Gastroesophageal sphincter (tissue), 4 donors: ENCODE measurements at regions not wholly inside any gene's neighbourhood (a gene's known extent, or its start where the extent isn't known, plus 50 kb on each side); places are given as distances from the start of the nearest gene placed in this dataset.

Experiments used
- ATAC-seq: fragments of 150-250 bp; one replicate; pipeline ENCODE4 v1.9.1; 2016; ENCODE audit warnings: mild to moderate bottlenecking, moderate library complexity
- H3K27ac ChIP-seq, 4 donors: fragments of 200-600 bp; sonication (generic) in 3 of 4; 1 replicate in 3 of 4; 2 replicates in 1 of 4; pipeline ENCODE4 v1.5.1; 2016 to 2019
- H3K27me3 ChIP-seq: fragments of 200-600 bp; sonication (generic); one replicate; pipeline ENCODE4 v1.5.1; 2019
- H3K36me3 ChIP-seq, 2 donors: fragments of 200-600 bp; sonication (generic); one replicate each; pipeline ENCODE4 v1.5.1; 2019; ENCODE audit warnings: control low read depth in 1 of 2
- H3K4me1 ChIP-seq, 3 donors: fragments of 200-600 bp; sonication (generic); 1 replicate in 2 of 3; 2 replicates in 1 of 3; pipeline ENCODE4 v1.5.1; 2016 to 2019; ENCODE audit warnings: control low read depth in 2 of 3
- H3K4me3 ChIP-seq, 2 donors: fragments of 200-600 bp; sonication (generic); one replicate each; pipeline ENCODE4 v1.5.1; 2019; ENCODE audit warnings: mild to moderate bottlenecking in 1 of 2, moderate library complexity in 1 of 2
- H3K9me3 ChIP-seq, 3 donors: fragments of 200-600 bp; sonication (generic); one replicate each; pipeline ENCODE4 v1.5.1; 2017 to 2019; ENCODE audit warnings: control low read depth in 2 of 3
- EP300 ChIP-seq: sonication (generic); formaldehyde crosslinking; IDR thresholded peaks from one replicate; pipeline ENCODE4 v1.6.1; 2017; ENCODE audit warnings: antibody characterized with exemption, mild to moderate bottlenecking
- POLR2A ChIP-seq, 2 donors: fragments of 450-650 bp; IDR thresholded peaks; one replicate each; pipeline ENCODE4 v1.6.1; 2017; ENCODE audit warnings: antibody characterized with exemption in 2 of 2, mild to moderate bottlenecking in 2 of 2, moderate library complexity in 1 of 2
- POLR2AphosphoS5 ChIP-seq: sonication (generic); formaldehyde crosslinking; IDR thresholded peaks from one replicate; pipeline ENCODE4 v1.6.1; 2017; ENCODE audit warnings: antibody characterized with exemption
- WGBS, 2 donors: methylation state at CpG; one replicate each; pipeline ENCODE4 v1.1.5; 2018; ENCODE audit warnings: low coverage in 1 of 2; 5-methylcytosine and 5-hydroxymethylcytosine counted together
- TF ChIP-seq, protein P1 (sequence below), 4 experiments: fragments of 200-600 bp in 2 of 4; fragments of 450-650 bp in 2 of 4; sonication (generic) in 1 of 4; IDR thresholded peaks; one replicate each; pipeline ENCODE4 v1.5.1; 2017 to 2019; ENCODE audit warnings: antibody characterized with exemption in 4 of 4, mild to moderate bottlenecking in 2 of 4, moderate library complexity in 2 of 4

DNA sequence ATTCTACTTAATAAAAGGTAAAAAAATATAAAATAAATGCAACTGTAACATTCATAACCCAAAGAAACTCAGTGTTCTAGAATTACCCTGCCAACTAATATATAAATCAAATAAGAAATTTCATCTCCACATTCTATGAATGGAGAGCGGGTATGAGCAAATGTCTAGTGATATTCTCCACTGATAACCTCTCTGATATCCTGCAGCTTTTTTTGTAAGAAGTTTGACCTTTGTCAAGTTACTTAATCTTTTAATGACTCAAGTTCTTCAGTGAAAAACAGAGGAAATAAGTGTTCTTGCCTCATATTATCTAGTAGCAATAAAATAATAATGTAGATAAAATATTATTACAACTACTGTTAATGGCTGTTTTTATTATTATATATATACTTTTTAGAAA lies 1275.6 kb upstream of the CDH9 start:
- TF ChIP-seq EP300 (no peak), POLR2A (IDR thresholded peaks at IDR 0.05) (no peak), POLR2AphosphoS5 (no peak)
- TF ChIP-seq, protein P1, sequence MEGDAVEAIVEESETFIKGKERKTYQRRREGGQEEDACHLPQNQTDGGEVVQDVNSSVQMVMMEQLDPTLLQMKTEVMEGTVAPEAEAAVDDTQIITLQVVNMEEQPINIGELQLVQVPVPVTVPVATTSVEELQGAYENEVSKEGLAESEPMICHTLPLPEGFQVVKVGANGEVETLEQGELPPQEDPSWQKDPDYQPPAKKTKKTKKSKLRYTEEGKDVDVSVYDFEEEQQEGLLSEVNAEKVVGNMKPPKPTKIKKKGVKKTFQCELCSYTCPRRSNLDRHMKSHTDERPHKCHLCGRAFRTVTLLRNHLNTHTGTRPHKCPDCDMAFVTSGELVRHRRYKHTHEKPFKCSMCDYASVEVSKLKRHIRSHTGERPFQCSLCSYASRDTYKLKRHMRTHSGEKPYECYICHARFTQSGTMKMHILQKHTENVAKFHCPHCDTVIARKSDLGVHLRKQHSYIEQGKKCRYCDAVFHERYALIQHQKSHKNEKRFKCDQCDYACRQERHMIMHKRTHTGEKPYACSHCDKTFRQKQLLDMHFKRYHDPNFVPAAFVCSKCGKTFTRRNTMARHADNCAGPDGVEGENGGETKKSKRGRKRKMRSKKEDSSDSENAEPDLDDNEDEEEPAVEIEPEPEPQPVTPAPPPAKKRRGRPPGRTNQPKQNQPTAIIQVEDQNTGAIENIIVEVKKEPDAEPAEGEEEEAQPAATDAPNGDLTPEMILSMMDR (IDR thresholded peaks at IDR 0.05), result no peak
- no peak for ATAC-seq
- H3K4me3 ChIP-seq, result no peak overlapping the region
- H3K9me3 ChIP-seq, result no peaks in the 10 kb centered on the region
- no peaks in the 10 kb centered on the region for H3K4me1 ChIP-seq
- no peak overlapping the region for H3K27ac ChIP-seq
- no peaks in the 10 kb centered on the region for H3K36me3 ChIP-seq
- WGBS, 2 donors, result 69 to 72% methylated on average over 1 of the region's 1 CpG
- no peaks in the 10 kb centered on the region for H3K27me3 ChIP-seq

GRCh38 chr5:28313321-28313951 lies 1275.0 kb upstream of the CDH9 start:
- no peaks in the 10 kb centered on the region for H3K36me3 ChIP-seq
- ATAC-seq, result no peak
- H3K4me1 ChIP-seq, result no peaks in the 10 kb centered on the region
- H3K4me3 ChIP-seq, result no peak overlapping the region
- no peaks in the 10 kb centered on the region for H3K27me3 ChIP-seq
- H3K9me3 ChIP-seq, result no peaks in the 10 kb centered on the region
- TF ChIP-seq, protein P1 (IDR thresholded peaks at IDR 0.05), result no peak
- TF ChIP-seq EP300 (no peak), POLR2AphosphoS5 (no peak), POLR2A (IDR thresholded peaks at IDR 0.05) (no peak)
- WGBS, 2 donors, result 81 to 84% methylated on average over 2 of the region's 2 CpGs
- H3K27ac ChIP-seq, result no peak overlapping the region

DNA sequence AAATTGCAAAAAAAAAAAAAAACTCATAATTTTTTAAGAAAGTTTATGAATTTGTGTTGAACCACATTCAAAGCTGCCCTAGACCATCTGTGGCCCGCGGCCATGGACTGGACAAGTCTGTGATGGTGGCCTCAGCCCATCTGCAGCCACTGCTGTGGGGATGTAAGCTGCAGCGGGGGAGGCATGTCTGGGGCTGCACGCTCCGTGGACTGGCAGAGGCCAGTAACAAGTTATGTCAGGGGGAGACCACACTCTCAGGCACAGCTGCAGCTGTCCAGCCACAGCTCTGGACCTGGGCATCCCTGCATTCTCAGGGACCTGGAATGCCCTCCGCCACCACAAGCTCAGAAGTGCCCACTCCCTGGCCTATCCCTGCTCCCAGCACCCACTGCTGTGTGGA lies 1272.3 kb upstream of the CDH9 start:
- Histone ChIP-seq H3K27ac (no peak overlapping the region), H3K36me3 (no peaks in the 10 kb centered on the region), H3K27me3 (no peaks in the 10 kb centered on the region), H3K9me3 (peaks cover 0 to 7% (median 0%) of the 10 kb centered on the region in 3 donors), H3K4me1 (no peaks in the 10 kb centered on the region), H3K4me3 (no peak overlapping the region)
- TF ChIP-seq EP300, result no peak
- TF ChIP-seq POLR2AphosphoS5, result no peak
- no peak for TF ChIP-seq POLR2A (IDR thresholded peaks at IDR 0.05)
- TF ChIP-seq, protein P1 (IDR thresholded peaks at IDR 0.05), result no peak
- ATAC-seq, result peak; percentile 34
- 85 to 100% methylated on average over 1 to 2 of the region's 6 CpGs for WGBS, 2 donors

DNA sequence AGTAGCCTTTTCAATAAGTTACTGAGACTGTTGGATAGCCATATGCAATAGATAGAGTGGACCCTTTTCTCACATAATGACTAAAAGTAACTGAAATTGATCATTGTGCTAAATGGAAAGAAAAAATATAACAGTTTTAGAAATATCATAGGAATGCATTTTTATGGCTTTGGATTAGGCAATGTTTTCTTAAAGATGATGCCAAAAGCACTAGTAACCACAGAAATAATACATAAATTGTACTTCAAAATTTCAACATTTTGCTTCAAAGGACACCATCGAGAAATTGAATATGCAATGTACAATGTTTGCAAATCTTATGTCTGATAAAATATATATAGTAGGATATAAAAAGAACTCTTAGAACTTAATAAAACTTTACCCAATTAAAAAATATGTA lies 1267.5 kb upstream of the CDH9 start:
- TF ChIP-seq, protein P1 (IDR thresholded peaks at IDR 0.05), result no peak
- TF ChIP-seq EP300 (no peak), POLR2A (IDR thresholded peaks at IDR 0.05) (no peak), POLR2AphosphoS5 (no peak)

DNA sequence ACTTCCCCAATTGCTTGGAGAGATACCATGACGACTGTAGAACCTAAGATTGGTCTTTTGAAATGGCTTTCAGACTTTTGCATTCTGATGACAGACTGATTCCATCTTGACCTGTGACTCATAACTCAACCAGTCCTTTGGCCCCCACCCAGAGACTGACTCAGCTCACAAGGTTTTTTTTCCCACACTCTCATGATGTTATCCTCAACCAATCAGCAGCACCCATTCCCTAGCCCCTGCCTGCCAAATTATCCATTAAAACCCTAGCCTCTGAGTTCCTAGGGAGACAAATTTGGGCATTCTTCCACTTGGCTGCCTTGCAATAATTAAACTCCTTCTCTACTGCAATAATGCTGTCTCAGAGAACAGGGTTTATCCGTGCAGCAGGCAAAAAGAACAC lies 1263.3 kb upstream of the CDH9 start:
- 35 to 50% methylated on average over 2 of the region's 2 CpGs for WGBS, 2 donors
- Histone ChIP-seq H3K9me3 (peaks cover 0 to 16% (median 1%) of the 10 kb centered on the region in 3 donors), H3K27ac (no peak overlapping the region), H3K4me1 (no peaks in the 10 kb centered on the region), H3K4me3 (no peak overlapping the region), H3K36me3 (no peaks in the 10 kb centered on the region), H3K27me3 (no peaks in the 10 kb centered on the region)
- ATAC-seq, result no peak
- no peak for TF ChIP-seq EP300
- TF ChIP-seq POLR2A (IDR thresholded peaks at IDR 0.05), result no peak
- TF ChIP-seq, protein P1 (IDR thresholded peaks at IDR 0.05), result no peak
- no peak for TF ChIP-seq POLR2AphosphoS5

More for the DNA sequence above, 1267.5 kb upstream of the CDH9 start:
- Histone ChIP-seq H3K4me3 (no peak overlapping the region), H3K36me3 (no peaks in the 10 kb centered on the region), H3K4me1 (no peaks in the 10 kb centered on the region), H3K9me3 (peaks cover 0 to 17% (median 1%) of the 10 kb centered on the region in 3 donors), H3K27ac (no peak overlapping the region), H3K27me3 (no peaks in the 10 kb centered on the region)
- no peak for ATAC-seq
- WGBS, 2 donors, result 63 to 83% methylated on average over 1 of the region's 1 CpG
